ENCODE measurements at regions not wholly inside any gene's neighbourhood (a gene's known extent, or its start where the extent isn't known, plus 50 kb on each side); places are given as distances from the start of the nearest gene placed in this dataset.

- DNase-seq (ENCODE audit: unreplicated experiment), result no peak
- CTCF ChIA-PET, result interaction anchor here (0.6 to 1.2 kb wide), 3 partner anchors 18 to 95 kb away, joined by 3 to 4 read pairs (median 4); no protein-coding TSS in a partner anchor
- Mint-ChIP-seq H3K27me3 (ENCODE audit: insufficient read depth, unreplicated experiment) (no peaks in the 10 kb centered on the region), H3K4me1 (ENCODE audit: insufficient read depth, unreplicated experiment) (peaks cover 7% of the 10 kb centered on the region), H3K36me3 (ENCODE audit: insufficient read depth, unreplicated experiment) (no peaks in the 10 kb centered on the region), H3K27ac (ENCODE audit: low read depth, unreplicated experiment) (no peak overlapping the region), H3K9me3 (ENCODE audit: unreplicated experiment) (peaks cover 6% of the 10 kb centered on the region), H3K4me3 (ENCODE audit: unreplicated experiment) (no peak overlapping the region)
- BruUV-seq (replicated peaks), result no TSS peak
- no peak for TF ChIP-seq CTCF (IDR thresholded peaks at IDR 0.05; ENCODE audit: unreplicated experiment)
- intact Hi-C loops (cut with micrococcal nuclease), result loop anchor here (10.0 kb wide), 1 partner anchor 280 kb away; no protein-coding TSS in a partner anchor
- POLR2A ChIA-PET, result interaction anchor here (0.6 to 2.0 kb wide), 5 partner anchors 59 to 96 kb away, joined by 3 to 17 read pairs (median 4); partner anchors contain the start of gene SEMA3C
Observed at GRCh38 chr7:81014908-81015307, 96.1 kb upstream of the SEMA3C start.

GRCh38 chr7:81014266-81014665, 95.4 kb upstream of the SEMA3C start:
- Mint-ChIP-seq H3K36me3 (ENCODE audit: insufficient read depth, unreplicated experiment) (no peaks in the 10 kb centered on the region), H3K27me3 (ENCODE audit: insufficient read depth, unreplicated experiment) (no peaks in the 10 kb centered on the region), H3K27ac (ENCODE audit: low read depth, unreplicated experiment) (peak overlapping the region; percentile 94), H3K4me1 (ENCODE audit: insufficient read depth, unreplicated experiment) (peaks cover 7% of the 10 kb centered on the region), H3K4me3 (ENCODE audit: unreplicated experiment) (no peak overlapping the region), H3K9me3 (ENCODE audit: unreplicated experiment) (peaks cover 6% of the 10 kb centered on the region)
- ChIA-PET POLR2A (interaction anchor here (0.7 to 3.2 kb wide), 5 partner anchors 24 to 95 kb away, joined by 3 to 29 read pairs (median 9); partner anchors contain the start of gene SEMA3C), CTCF (no interaction called here)
- intact Hi-C loops (cut with micrococcal nuclease), result loop anchor here (10.0 kb wide), 1 partner anchor 281 kb away; no protein-coding TSS in a partner anchor
- BruUV-seq (replicated peaks), result no TSS peak
- no peak for TF ChIP-seq CTCF (IDR thresholded peaks at IDR 0.05; ENCODE audit: unreplicated experiment)
- peak; percentile 49 for DNase-seq (ENCODE audit: unreplicated experiment)

DNA sequence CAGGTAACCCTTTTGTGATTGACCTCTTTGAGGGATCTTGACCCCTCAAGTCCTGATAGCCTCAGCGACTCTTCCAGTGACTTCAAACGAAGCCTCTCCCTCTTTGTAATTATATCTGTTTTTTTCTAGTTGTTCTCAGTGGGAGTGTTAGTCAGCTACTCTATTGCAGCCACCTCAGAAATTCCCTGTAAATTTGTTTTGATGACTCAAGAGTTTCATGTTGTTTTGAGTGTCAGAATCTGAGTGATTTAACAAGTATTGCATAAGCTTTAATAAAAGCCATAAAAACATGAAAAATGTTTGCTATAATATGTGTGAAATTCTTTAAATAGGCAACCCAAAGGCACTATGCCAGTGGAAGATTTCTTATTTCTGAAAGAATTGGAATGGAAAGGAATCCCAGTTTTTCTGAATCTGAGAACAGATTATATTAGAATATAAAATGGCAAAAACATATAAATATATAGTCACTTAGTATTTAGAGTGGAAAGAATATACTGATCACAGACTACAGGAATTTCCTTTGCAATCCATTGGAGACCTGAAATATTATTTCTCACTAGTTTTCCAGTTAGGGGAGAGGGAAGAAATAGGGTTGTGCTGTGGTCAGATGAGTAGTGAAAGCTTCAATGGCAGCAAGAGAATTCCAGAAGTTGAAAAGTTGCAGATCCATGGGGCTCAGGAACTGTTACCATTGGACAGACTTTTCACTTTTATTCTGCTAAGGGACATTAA, 94.4 kb upstream of the SEMA3C start:
- ChIA-PET POLR2A (interaction anchor here (0.7 to 3.2 kb wide), 20 partner anchors 9 to 886 kb away, joined by 3 to 30 read pairs (median 4); partner anchors contain the start of gene SEMA3C), CTCF (interaction anchor here (0.8 to 1.1 kb wide), 2 partner anchors 9 to 15 kb away, joined by 3 to 6 read pairs; no protein-coding TSS in a partner anchor)
- no peaks in the 10 kb centered on the region for H3K27me3 Mint-ChIP-seq (ENCODE audit: insufficient read depth, unreplicated experiment)
- TSS peak; percentile 79 for BruUV-seq (replicated peaks)
- no peaks in the 10 kb centered on the region for H3K36me3 Mint-ChIP-seq (ENCODE audit: insufficient read depth, unreplicated experiment)
- intact Hi-C loops (cut with micrococcal nuclease), result loop anchor here (1.0 to 10.0 kb wide), 4 partner anchors 60 to 282 kb away; no protein-coding TSS in a partner anchor
- peak overlapping the region; percentile 15 for H3K4me3 Mint-ChIP-seq (ENCODE audit: unreplicated experiment)
- peak overlapping the region; percentile 94 for H3K27ac Mint-ChIP-seq (ENCODE audit: low read depth, unreplicated experiment)
- DNase-seq (ENCODE audit: unreplicated experiment), result peak; percentile 88
- TF ChIP-seq CTCF (IDR thresholded peaks at IDR 0.05; ENCODE audit: unreplicated experiment), result no peak
- H3K9me3 Mint-ChIP-seq (ENCODE audit: unreplicated experiment), result peaks cover 6% of the 10 kb centered on the region
- peaks cover 7% of the 10 kb centered on the region for H3K4me1 Mint-ChIP-seq (ENCODE audit: insufficient read depth, unreplicated experiment)

DNA sequence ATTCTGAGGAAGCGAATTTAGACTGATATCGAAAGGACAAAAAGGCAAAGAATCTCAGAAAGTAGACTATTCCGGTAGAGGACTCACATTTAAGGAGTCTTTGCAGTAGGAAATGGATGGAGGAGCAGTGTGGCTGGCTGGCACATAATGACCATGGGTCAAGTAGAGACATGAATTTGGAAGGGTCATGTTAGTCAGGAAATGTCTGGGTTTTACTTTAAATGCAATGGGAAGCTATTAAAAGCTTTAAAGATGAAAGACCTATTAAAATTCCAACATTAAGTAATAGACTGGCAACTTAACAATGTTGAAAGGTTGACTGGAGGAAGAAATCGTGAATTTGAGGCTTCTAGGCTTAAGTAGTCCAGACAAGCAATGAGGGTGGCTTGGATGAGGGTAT, 90.0 kb upstream of the SEMA3C start:
- no peaks in the 10 kb centered on the region for H3K36me3 Mint-ChIP-seq (ENCODE audit: insufficient read depth, unreplicated experiment)
- no peaks in the 10 kb centered on the region for H3K27me3 Mint-ChIP-seq (ENCODE audit: insufficient read depth, unreplicated experiment)
- no peak for TF ChIP-seq CTCF (IDR thresholded peaks at IDR 0.05; ENCODE audit: unreplicated experiment)
- H3K9me3 Mint-ChIP-seq (ENCODE audit: unreplicated experiment), result peaks cover 6% of the 10 kb centered on the region
- peak; percentile 13 for DNase-seq (ENCODE audit: unreplicated experiment)
- H3K4me1 Mint-ChIP-seq (ENCODE audit: insufficient read depth, unreplicated experiment), result peaks cover 13% of the 10 kb centered on the region
- ChIA-PET POLR2A (interaction anchor here (1.0 to 1.6 kb wide), 3 partner anchors 69 to 90 kb away, joined by 3 to 7 read pairs (median 3); partner anchors contain the start of gene SEMA3C), CTCF (no interaction called here)
- H3K27ac Mint-ChIP-seq (ENCODE audit: low read depth, unreplicated experiment), result peak overlapping the region; percentile 6
- intact Hi-C loops (cut with micrococcal nuclease), result no loop called here
- H3K4me3 Mint-ChIP-seq (ENCODE audit: unreplicated experiment), result no peak overlapping the region
- no TSS peak for BruUV-seq (replicated peaks)
